Esophagus mucosa (tissue), 1 donor: ENCODE measurements at regions not wholly inside any gene's neighbourhood (a gene's known extent, or its start where the extent isn't known, plus 50 kb on each side); places are given as distances from the start of the nearest gene placed in this dataset.
"Not testable (repeated sequence)": the region's sequence is repeated elsewhere in the genome, so short reads cannot be mapped to it uniquely, and the experiment has no call there.

Experiments used
- ATAC-seq: fragments of 200-7000 bp; cut with Tn5 transposase; one replicate; pipeline ENCODE4 v1.9.1; 2020
- donor health status: DM: yes; HTN: yes; CAD: no.

- no peak for ATAC-seq
Observed at GRCh38 chr12:68479896-68480291, 130.8 kb upstream of the RAP1B start.

GRCh38 chr12:68480526-68480925, 130.2 kb upstream of the RAP1B start:
- no peak for ATAC-seq

DNA sequence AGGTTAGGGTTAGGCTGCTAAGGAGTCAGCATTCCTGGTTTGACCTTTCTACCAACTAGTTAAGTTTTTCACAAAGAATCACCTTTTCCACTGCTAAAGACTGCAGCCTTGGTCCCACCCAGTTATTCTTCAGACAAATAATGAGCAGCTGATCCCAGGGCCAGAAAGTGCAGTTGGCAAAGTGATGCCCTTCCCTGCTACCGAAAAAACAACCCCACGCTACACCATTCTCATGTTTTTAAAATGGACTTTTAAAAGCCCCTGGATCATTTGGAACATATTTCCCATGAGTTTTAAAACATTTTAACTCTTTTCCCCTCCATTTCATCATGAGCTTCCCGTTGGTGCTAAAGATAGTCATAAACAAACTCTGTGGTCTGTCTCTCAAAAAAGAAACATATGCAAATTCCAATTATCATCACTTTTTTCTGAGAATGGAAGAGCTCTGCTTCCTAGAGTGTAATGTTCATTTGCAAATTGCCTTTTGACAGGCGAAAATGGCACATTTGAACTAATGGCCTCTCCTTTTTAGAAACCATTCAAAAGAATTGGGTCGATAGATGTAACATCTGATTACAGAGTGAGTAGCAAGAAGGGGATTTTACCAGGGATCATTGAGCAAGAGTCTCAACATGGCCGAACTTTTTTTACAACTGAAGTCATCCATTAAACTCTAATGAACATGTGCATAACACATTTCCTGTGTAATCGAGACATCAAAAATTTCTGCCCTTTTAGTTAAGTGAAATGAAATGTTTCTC, 129.3 kb upstream of the RAP1B start:
- ATAC-seq = no peak

DNA sequence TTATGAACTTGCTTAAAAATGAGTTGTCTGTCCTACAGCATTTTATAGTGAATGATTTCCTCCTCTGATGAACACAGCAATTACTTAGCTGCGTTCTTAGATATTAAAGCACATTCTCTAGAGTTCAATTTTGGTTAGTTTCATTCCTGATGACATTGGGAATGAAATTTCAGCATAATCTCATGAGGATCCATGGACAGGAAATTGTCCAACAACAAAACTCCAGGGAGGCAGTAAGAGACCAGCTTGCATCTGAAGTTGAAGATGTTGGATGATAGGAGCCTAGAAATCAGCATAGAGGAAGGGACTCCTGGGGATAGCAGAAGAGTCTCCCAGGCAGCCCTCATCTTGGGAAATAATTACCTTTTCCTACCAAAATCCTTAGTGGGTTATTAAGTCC, 128.7 kb upstream of the RAP1B start:
- ATAC-seq = no peak

GRCh38 chr12:68482660-68483059, 128.0 kb upstream of the RAP1B start:
- ATAC-seq = peak; percentile 49

DNA sequence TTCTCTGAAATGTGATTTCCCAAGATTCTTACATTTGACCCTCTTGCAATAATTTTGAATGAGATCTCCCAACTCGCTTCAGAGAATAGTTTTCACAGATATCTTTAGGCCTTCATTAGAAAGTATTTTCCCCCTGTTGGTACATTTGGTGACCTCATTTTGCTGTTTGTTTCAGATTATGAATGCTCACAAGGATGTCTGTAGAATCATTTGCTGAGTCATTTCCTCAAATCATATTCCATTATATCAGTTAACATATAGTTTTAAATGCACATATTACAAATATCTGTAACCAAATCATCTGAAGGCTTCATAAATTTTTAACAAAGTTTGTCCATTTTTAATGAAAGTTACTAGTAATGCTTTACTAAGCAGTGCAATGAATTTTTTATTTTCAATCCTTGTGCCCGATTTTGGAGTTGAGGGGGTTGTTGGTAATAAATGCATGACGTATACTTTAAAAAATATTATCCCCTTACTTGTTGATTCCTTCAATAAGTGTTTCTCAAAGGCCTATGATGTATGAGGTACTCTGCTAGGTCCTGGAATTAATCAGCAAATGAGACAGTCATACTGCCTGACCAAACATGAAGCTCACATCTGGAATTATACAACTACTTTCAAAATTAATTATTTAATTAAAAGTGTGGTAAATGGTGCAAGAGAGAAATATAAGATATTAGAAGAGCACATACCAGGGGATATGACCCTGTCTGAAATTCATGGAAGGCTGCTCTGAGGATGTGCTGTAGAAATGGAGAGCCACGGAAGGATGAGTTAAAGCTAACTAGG, 126.9 kb upstream of the RAP1B start:
- no peak for ATAC-seq

DNA sequence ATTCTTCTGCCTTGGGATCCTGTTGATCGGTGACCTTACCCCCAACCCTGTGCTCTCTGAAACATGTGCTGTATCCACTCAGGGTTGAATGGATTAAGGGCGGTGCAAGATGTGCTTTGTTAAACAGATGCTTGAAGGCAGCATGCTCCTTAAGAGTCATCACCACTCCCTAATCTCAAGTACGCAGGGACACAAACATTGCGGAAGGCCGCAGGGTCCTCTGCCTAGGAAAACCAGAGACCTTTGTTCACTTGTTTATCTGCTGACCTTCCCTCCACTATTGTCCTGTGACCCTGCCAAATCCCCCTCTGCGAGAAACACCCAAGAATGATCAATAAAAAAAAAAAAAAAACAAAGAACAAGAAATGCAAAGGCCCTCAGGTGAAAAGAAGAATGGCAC, 126.1 kb upstream of the RAP1B start:
- not testable (repeated sequence) for ATAC-seq

- not testable (repeated sequence) for ATAC-seq
Observed at GRCh38 chr12:68486449-68486848, 124.2 kb upstream of the RAP1B start.

DNA sequence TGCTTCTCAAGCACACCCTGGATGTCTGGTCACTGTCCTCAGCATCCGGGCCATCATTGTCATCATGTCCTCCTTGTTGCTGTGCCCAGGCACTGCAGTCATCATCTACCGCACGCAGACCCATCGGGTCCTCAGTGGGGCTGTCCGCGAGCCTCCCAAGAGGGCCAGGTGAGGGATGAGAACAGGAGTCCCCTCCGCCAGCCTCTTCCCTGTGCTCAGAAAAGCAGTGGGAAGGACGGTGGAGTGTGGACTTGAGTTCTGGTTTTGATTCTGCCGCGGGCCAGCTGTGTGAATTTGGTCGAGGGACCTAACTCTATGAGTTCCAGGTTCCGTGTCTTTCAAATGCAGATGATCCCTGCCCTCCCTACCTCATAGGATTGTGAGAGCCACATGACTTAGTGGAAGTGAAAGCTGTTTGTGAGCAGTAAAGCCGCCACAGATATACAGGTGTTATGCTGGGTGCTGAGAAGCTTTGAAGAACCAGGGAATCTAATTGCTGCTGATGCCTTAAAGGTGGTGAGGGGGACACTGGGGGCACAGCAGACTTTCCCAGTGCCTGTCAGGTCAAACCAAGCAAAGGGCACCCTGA, 122.9 kb upstream of the RAP1B start:
- ATAC-seq = no peak

- ATAC-seq = no peak
Observed at GRCh38 chr12:68489273-68489672, 121.4 kb upstream of the RAP1B start.

GRCh38 chr12:68490476-68490875, 120.2 kb upstream of the RAP1B start:
- no peak for ATAC-seq

DNA sequence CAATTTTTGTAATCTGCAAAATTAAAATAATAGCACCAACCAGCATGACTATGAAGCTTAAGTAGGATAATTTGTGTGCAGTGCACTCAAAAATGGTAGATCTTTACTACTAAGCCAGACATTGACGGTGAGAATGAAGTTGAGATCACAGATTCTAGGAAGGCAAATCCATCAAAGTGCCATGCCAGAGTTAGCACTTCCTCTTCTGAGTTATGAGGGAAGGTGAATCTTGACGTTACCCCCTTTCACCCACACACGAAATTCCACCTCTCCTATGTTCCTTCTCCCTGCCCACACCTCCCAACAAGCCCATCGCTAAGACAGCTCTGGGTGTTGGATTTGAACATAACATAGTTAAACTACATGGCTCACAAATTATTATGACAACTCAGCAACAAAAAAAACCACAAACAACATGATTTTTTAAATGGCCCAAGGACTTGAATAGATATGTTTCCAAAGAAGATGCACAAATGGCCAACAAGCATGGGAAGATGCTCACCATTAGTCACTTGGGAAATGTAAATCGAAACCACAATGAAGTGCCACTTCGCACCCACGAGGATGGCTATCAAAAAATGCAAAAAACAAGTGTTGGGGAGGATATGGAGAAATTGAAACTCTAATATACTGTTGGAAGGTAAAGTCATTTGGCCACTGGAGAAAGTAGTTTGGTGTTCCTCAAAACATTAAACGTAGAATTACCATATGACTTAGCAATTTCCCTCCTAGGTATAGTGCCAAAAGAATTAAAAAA, 119.3 kb upstream of the RAP1B start:
- ATAC-seq = no peak

DNA sequence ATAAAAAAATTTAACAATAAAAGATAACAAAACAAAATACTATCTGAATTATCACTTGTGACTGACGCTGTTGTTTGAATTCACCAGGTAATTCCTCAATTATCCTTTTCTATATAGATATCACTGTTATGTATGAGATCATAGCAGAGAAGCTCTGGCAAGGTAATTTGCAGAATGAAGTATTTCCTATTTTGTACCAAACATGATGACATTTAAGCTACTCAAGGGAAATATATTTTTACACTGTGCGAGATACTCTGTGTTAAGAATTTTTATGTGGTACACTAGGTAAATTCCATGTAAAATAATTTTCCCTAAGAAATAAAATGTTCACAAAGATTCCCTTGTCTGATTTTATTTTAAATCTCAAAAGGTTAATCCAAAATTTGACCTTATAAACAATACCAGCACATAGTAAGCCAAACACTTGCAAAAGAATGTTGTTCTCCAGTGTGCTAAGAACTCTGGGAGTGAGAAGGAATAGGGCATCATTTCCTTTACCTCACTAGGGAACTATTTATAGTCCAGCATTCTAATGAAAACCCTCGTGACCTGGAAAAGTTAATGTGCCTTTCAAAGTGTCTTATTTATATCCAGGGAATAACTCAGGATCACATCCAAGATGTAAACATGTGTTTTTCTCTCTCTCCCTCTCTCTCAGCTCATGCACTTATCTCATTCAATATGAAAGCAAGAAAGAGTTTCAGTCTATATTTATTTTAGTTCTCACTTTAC, 115.2 kb upstream of the RAP1B start:
- no peak for ATAC-seq

- ATAC-seq = no peak
Observed at GRCh38 chr12:68497107-68497506, 113.6 kb upstream of the RAP1B start.

- peak; percentile 67 for ATAC-seq
Observed at GRCh38 chr12:68497702-68498101, 113.0 kb upstream of the RAP1B start.

- ATAC-seq = no peak
Observed at GRCh38 chr12:68498736-68499135, 112.0 kb upstream of the RAP1B start.

DNA sequence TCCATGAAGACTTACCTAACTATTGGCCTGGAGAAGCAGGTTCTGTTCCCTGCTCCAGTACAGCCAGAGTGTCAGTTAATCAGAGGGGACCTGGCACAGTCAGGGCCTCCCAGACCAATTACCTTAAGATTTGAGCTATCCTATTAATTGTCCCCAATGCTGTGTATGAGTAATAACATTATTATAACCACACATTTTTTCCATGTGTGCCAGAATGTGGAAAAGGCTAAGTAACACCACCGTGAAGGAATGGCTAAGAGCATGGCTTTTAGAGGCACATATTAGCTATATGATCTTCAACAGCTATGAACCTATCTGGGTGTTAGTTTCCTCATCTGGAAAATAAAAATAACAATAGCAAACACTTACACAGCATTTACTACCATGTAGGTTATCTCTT, 111.1 kb upstream of the RAP1B start:
- ATAC-seq = no peak

DNA sequence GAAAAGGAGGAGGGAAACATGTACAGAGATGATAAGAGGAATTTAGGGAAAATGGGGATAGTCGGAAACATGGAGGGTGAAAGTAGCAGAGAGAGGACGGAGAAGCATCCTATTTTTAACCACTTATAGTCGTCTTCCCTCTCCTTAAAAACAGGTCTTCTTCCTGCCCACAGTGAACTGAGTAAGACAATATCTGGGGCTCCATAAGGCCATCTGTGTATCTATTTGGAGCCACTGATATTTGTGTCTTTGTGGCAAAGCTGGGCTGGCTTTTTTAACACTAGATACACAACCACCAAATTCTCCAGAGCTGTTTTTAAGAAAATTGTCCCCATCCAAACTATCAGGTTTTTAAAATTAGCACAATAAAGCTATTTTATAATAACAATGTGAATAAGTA, 109.5 kb upstream of the RAP1B start:
- ATAC-seq = no peak

DNA sequence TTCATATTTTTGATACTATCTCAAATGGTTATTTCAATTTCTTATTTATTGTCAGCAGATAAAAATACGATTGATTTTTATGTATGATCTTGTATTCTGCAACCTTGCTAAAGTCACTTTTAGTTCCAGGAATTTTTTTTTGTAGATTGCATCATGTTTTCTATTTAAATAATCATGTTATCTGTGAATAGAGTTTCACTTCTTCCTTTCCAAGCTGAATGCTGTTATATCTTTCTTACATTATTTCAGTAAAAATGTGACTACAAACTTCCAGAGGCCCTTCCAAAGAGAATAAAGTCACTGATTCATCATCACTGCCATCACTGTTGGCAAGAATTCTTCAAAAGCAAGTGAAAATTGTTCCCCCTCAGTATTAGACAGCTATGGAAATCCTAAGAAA, 104.7 kb upstream of the RAP1B start:
- ATAC-seq = no peak

DNA sequence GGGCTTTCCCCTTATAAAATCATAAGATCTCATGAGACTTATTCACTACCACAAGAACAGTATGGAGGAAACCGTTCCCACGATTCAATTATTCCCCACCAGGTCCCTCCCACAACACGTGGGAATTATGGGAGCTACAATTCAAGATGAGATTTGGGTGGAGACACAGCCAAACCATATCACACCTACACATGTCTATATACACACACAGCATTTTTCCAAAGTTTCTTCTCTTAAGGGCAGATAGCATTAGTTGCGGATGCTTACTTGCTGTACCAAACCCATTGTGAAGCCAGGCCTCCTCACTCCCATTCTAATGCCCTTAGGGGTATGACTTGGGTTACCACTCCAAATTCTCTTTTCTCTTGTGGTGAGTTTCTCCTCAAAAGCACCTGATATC, 104.1 kb upstream of the RAP1B start:
- ATAC-seq = no peak

DNA sequence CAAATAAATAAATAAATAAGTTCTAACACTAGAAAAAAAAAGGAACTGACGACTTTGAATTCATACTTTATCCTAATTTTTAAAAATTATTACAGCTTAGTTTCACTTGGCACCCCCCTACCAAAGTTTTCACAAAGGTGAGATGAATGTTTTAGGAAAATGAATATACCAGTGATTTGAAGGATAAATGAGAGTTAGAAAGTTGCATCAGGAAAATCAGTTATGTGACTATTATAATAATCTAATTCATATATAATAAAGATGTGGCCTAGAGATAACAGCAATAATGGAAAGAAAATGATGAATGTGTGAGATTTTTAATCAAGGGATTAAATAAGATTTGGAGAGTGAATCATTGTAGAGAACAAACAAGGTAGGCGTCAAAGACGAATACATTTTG, 103.0 kb upstream of the RAP1B start:
- no peak for ATAC-seq

DNA sequence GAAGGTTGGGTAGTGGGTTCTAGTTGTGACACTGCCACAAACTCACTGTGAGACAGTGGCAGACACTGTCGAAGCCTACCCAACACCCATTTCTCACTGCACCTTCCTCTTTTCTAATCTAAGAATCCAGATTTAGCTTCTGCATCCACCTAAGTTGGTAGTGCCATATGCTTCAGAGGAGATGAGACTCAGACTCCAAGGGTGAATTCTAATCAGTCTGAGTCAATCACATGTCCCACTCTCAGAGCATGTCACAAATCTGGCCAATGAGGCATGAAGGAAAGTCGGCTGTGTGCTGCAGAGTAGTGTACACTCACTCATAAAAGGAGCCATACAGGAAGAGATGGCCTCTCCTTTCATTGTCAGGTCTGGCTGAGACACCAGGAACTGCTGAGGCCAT, 102.1 kb upstream of the RAP1B start:
- no peak for ATAC-seq
